Lower lobe of right lung (tissue), 2 donors: ENCODE measurements at regions not wholly inside any gene's neighbourhood (a gene's known extent, or its start where the extent isn't known, plus 50 kb on each side); places are given as distances from the start of the nearest gene placed in this dataset.
"Not testable (repeated sequence)": the region's sequence is repeated elsewhere in the genome, so short reads cannot be mapped to it uniquely, and the experiment has no call there.

Experiments
- ATAC-seq, 2 donors: fragments of 200-7000 bp; cut with Tn5 transposase; one replicate each; pipeline ENCODE4 v1.9.1; 2020 to 2022; ENCODE audit warnings: mild to moderate bottlenecking in 2 of 2, moderate library complexity in 2 of 2
- DNase-seq: peaks from one replicate; pipeline ENCODE4 v3.0.0-alpha.2; 2020
- H3K27ac ChIP-seq: fragments of 200-600 bp; one replicate; pipeline ENCODE4 v1.8.0; 2022
- H3K27me3 ChIP-seq: fragments of 200-600 bp; one replicate; pipeline ENCODE4 v1.8.0; 2022; ENCODE audit warnings: low read depth
- H3K36me3 ChIP-seq: fragments of 200-600 bp; one replicate; pipeline ENCODE4 v1.8.0; 2022; ENCODE audit warnings: mild to moderate bottlenecking
- H3K4me1 ChIP-seq: fragments of 200-600 bp; one replicate; pipeline ENCODE4 v1.8.0; 2022
- H3K4me3 ChIP-seq: fragments of 200-600 bp; one replicate; pipeline ENCODE4 v1.8.0; 2022; ENCODE audit warnings: mild to moderate bottlenecking
- H3K9me3 ChIP-seq: fragments of 200-600 bp; one replicate; pipeline ENCODE4 v1.8.0; 2022
- intact Hi-C: fragments of 100-400 bp; cut with DNase I; formaldehyde crosslinking; loops from one replicate; pipeline ENCODE4 v1.11.0; 2022
- TF ChIP-seq, protein P1 (sequence below): fragments of 200-600 bp; IDR thresholded peaks from one replicate; pipeline ENCODE4 v1.8.0; 2022; ENCODE audit warnings: antibody characterized with exemption, mild to moderate bottlenecking
- donor health status: DM: no; HTN: yes; CAD: no; lungs with severe emphysema.

DNA sequence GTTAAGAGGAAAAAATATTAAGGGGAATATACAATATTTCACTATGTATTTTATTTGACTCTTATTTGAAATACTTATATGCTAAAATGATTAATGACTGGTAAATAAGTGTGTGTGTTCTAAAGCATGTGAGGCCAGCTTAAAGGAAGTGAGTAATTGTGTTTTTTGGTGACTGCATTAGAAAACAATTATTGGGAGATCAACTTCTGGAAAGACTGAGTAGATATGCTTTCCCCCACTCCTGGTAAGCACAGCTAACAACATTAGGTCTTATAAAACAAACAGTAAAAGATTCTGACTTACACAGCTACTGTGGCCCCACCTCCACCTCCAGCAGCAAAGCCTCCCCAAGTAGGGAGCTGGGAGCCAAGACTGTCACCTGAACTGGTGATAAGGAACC, 403.0 kb downstream of the SRGAP2C start:
- H3K4me3 ChIP-seq, result no peak overlapping the region
- no peak overlapping the region for H3K27ac ChIP-seq
- no peaks in the 10 kb centered on the region for H3K36me3 ChIP-seq
- no peaks in the 10 kb centered on the region for H3K27me3 ChIP-seq
- no peak for ATAC-seq
- intact Hi-C loops, result no loop called here
- H3K4me1 ChIP-seq, result no peaks in the 10 kb centered on the region
- no peak for DNase-seq
- TF ChIP-seq, protein P1, sequence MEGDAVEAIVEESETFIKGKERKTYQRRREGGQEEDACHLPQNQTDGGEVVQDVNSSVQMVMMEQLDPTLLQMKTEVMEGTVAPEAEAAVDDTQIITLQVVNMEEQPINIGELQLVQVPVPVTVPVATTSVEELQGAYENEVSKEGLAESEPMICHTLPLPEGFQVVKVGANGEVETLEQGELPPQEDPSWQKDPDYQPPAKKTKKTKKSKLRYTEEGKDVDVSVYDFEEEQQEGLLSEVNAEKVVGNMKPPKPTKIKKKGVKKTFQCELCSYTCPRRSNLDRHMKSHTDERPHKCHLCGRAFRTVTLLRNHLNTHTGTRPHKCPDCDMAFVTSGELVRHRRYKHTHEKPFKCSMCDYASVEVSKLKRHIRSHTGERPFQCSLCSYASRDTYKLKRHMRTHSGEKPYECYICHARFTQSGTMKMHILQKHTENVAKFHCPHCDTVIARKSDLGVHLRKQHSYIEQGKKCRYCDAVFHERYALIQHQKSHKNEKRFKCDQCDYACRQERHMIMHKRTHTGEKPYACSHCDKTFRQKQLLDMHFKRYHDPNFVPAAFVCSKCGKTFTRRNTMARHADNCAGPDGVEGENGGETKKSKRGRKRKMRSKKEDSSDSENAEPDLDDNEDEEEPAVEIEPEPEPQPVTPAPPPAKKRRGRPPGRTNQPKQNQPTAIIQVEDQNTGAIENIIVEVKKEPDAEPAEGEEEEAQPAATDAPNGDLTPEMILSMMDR, result no peak
- H3K9me3 ChIP-seq, result no peaks in the 10 kb centered on the region

DNA sequence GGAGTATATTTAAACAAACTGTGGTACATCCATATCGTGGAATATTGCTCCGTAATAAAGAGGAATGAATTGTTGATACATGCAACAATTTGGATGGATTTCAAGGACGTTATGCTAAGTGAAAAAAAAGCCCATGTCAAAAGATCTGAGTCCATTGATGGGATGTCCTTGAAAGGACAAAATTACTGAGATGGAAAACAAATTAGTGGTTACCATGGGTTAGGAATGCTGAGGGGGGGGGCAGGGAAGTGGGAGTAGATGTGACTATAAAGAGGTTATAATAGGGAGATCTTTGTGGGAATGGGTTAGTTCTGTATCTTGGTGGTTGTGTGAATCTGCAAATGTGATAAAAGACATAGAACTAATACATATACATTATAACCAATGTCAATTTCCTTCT, 409.3 kb downstream of the SRGAP2C start:
- Histone ChIP-seq H3K27ac (no peak overlapping the region), H3K9me3 (no peaks in the 10 kb centered on the region), H3K36me3 (no peaks in the 10 kb centered on the region), H3K4me3 (no peak overlapping the region), H3K4me1 (no peaks in the 10 kb centered on the region), H3K27me3 (no peaks in the 10 kb centered on the region)
- intact Hi-C loops, result no loop called here
- TF ChIP-seq, protein P1, result no peak
- DNase-seq (no peak), ATAC-seq (no peak)

DNA sequence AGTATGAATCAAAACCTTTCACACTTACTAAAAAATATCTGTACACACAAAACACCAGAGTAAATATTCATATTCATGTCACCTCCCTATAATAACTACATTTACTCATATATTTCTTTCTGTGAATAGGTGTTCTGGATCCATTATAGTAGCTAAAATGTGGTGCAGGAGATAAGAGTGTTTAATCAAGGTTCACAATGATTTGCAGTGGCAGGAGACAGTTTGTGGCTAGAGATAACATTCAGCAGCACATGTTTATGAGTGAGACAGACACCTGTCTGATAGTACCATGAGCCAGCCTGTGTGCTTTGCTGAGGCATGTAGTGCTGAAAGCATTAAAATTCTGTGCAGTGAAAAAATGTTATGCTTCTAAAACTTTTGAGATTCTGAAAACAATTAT, 410.3 kb downstream of the SRGAP2C start:
- Histone ChIP-seq H3K36me3 (no peaks in the 10 kb centered on the region), H3K9me3 (no peaks in the 10 kb centered on the region), H3K27ac (no peak overlapping the region), H3K4me1 (no peaks in the 10 kb centered on the region), H3K4me3 (no peak overlapping the region), H3K27me3 (no peaks in the 10 kb centered on the region)
- DNase-seq, result no peak
- TF ChIP-seq, protein P1, result no peak
- intact Hi-C loops, result no loop called here
- no peak for ATAC-seq

DNA sequence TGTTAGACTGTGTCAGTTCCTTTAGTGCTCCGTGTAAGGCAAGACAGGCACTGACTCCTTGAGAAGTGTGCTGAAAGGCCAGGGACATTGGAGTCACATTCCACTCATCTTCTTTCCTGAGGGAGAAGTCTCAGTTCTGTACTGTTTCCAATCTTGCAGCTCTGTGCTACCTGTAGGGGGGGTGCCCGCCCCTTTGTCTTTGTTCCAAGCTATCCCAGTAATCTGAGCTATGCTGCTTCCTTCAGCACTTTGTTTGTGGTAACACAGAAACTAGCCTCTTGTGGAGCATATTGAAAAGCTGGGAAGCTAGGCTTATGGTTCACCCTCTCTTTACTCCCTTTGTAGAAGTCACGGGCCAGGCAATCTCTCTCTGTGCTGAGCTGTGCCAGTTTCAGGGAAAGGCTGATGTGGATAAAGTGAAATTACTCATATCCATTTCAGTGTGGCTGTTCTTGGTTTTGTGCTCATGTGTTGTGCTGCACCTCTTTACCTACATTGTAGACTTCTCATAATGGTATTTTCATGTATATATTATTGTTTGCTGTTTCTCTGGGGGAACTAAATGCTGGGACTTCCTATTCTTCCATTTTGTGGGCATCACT, 420.2 kb downstream of the SRGAP2C start:
- H3K27me3 ChIP-seq, H3K9me3 ChIP-seq, H3K36me3 ChIP-seq, H3K4me1 ChIP-seq, DNase-seq, H3K27ac ChIP-seq, ATAC-seq, intact Hi-C loops, H3K4me3 ChIP-seq: not testable (repeated sequence)

DNA sequence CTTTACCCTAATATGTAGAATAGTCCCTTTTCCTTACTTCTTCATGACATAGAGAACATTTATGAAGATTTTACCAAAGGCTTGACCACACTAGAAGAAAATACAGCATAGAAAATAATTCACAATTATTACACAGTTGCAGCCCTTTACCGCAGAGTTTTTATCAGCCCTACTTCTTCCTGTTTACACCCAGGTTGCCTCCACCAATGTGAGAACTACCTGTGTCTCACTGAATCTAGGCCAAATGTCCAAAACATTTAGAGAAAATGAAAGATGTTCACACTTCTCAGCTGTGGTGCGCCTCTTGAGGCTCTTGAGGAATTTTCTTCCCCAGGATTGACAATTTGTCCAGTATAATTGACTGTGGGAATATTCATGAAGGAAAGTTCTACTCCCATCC, 422.7 kb downstream of the SRGAP2C start:
- ATAC-seq, H3K36me3 ChIP-seq, H3K4me1 ChIP-seq, H3K4me3 ChIP-seq, H3K27ac ChIP-seq, DNase-seq, H3K27me3 ChIP-seq, intact Hi-C loops, H3K9me3 ChIP-seq: not testable (repeated sequence)
